NCI-H82 treated with DMSO at 0.1 percent for 48 hours (cell line): ENCODE measurements at regions not wholly inside any gene's neighbourhood (a gene's known extent, or its start where the extent isn't known, plus 50 kb on each side); places are given as distances from the start of the nearest gene placed in this dataset.
"Not testable (repeated sequence)": the region's sequence is repeated elsewhere in the genome, so short reads cannot be mapped to it uniquely, and the experiment has no call there.

ENCODE experiments used
- DNase-seq: peaks from one replicate; lab custom pipeline; 2025; ENCODE audit not compliant: unreplicated experiment; lab: John Stamatoyannopoulos, UW

DNA sequence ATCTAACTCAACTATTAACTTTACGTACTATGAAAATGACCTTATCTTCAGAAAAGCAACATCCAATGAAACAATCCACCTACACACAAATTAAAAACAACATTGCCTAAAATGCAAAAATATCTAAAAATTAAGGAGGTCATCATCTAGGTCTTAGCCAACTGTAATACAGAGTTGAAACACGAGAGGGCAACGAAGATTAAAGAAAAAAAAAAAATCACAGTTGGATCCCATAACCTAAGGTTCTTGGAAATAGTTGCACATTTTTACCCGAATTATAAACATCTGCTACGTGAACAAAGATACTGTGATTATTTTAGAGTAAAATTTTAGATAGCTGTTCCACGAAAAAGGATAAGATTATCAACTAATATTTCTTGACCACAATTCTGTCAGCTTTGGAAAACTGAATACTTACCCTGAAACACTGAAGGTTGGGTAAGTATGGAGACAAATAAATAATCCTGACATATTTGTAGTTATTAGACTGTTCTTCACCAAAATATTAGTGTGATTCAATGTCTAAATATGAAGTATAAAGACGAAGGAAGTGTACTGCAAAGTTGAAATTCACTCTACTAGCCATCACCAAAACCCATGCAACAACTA lies 88.0 kb upstream of the AK4 start:
- no peak for DNase-seq

DNA sequence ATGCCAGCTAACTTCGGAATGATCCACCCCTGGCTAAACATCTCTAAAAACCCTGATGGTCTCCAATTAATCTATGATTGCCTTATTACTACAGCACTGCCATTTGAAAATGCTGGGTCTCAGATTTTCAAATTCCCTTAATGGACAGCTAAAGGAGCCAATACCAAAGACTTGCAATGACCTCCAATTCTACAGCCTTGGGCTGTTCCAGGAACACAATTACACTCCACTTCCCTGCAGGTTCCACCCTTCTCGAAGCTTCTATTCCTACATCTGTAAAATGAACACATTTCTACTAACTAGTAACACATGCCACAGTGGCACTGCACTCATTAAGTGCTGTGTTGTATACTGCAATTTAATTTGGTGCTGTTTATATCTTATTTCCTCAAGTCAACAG lies 85.7 kb upstream of the AK4 start:
- no peak for DNase-seq

- DNase-seq: no peak
Observed at GRCh38 chr1:65063025-65063424, 85.0 kb upstream of the AK4 start.

DNA sequence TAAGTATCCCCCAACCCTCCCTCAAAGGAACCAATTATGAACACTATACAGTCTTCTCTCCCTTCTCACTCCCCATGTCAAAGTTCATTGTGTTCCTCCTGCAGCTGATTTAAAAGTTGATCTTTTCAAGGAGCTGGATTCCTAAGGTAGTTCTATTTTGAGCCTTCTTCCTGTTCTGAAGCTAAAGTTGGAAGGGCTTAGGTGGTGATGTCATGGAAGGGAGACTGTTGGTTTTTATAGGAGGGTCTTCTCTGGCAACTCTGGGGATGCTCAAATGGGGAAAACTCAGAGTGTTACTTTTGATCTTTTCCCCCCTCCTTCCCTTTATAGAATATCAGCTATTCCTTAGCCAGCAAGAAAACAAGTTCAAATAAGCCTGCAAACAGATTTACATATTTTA lies 83.0 kb upstream of the AK4 start:
- DNase-seq: no peak

GRCh38 chr1:65065524-65066418 lies 82.2 kb upstream of the AK4 start:
- peak; percentile 27 for DNase-seq

DNA sequence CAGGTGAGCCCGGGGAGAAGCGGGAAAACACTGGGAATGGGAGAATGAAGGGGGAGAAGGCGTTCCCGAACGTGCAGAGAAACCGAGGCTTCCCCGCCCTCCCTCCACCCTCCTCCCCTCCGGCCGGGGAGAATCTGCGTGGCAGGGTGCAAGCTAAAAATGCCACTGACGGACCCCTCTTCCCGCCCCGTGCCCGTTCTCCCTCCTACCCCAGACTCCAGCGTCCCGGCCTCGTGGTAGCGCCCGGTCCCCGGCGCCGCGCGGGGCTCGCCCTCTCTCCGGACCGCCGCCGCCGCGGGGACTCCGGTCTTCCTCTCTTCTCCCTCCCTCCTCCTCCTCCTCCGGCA lies 81.6 kb upstream of the AK4 start:
- no peak for DNase-seq

GRCh38 chr1:65066766-65067490 lies 81.1 kb upstream of the AK4 start:
- DNase-seq: peak; percentile 45

DNA sequence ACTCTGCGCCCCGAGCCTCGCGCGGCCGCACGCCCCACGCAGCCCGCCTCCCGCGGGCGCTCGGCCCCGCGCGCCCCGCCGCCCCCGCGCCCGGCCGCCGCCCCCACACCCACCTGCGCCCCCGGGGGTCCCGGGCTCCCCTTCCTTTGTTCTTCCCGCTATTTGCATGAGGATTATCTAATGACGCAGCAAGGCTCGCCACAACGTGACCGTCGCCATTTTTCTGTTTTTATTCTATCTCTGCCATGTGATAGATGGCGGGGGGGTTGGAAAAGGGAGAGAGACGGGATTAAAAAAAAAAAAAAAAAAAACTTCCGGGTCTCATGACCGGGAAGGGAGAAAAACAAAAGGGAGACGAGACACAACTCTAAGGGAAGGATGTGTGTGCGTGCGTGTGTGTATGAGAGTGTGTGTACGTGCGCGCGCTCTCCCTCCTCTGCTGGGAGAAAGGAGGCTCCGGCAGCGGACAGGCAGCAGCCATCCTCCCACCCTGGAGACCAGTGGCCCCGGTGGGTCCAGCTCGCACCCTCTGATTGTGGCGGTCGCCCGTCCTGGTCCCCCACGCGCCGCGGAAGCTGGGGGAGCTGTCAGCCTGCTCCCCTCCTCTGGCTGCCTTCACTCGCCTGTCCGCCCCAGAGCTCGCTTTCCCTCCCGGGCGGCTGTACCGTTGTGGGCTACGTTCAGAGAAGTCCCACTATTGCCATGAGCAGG lies 80.4 kb upstream of the AK4 start:
- DNase-seq: peak; percentile 69

DNA sequence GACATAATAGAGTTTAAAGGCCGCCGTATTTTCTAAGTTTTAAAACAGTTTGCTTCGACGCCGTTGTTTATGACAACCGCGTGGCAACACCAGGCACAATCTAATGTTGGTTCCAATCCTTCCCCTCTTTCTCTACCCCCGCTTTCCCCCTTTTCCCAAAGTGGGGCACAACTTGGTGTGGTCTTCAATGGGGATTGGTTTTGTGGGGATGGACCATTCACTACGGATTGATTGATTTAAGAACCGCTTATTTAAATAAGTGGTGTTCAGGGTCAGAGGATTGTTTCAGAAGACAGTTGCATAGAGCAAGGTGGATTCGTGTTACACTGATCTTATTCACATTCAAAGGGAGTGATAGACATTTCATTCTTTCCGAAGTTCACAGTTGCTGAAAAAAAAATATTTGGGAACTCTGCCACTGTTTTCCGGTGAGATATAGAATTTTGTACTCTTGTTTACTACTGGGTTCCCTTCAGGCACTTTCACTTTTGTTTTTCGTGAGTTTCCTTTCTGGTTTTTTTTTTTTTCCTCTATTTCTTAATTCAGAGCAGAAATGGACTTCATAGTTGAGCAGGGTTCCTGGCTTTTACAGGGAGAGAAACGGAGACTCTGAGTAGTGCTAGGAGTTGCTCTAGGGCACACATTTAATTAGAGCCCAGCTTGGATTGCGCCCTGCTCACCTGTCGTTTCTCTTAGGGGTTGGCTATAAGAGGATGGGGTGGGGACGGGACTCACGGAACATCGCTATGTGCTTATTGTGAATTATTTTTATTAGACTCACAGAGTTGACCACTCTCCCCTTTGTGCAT lies 79.6 kb upstream of the AK4 start:
- no peak for DNase-seq

DNA sequence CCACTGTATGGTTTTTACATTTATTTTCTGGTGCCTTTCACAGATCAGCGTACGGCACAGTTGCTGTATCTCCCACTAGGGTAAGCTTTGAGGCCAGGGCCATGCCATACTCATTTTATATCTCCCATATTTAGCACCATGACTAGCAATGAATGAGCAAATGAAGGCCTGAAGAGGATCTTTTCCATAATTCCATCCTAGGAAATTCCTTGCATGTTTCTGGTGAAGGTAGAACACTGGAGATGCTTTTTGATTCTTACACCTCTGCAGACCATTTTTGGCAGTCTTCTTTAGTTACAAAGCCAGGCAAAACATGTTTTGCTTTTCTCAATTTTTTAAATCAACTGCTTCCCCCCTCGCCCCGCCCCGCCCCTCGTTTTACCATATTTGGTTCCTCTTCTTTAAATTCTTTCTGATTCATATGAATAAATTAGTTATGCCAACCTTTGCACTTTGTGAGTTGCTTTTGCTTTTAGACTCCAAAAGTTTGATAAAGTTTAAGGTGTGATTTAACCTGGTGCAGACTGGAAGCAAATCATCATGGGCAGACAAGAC lies 78.9 kb upstream of the AK4 start:
- no peak for DNase-seq

- no peak for DNase-seq
Observed at GRCh38 chr1:65072845-65073244, 75.2 kb upstream of the AK4 start.

DNA sequence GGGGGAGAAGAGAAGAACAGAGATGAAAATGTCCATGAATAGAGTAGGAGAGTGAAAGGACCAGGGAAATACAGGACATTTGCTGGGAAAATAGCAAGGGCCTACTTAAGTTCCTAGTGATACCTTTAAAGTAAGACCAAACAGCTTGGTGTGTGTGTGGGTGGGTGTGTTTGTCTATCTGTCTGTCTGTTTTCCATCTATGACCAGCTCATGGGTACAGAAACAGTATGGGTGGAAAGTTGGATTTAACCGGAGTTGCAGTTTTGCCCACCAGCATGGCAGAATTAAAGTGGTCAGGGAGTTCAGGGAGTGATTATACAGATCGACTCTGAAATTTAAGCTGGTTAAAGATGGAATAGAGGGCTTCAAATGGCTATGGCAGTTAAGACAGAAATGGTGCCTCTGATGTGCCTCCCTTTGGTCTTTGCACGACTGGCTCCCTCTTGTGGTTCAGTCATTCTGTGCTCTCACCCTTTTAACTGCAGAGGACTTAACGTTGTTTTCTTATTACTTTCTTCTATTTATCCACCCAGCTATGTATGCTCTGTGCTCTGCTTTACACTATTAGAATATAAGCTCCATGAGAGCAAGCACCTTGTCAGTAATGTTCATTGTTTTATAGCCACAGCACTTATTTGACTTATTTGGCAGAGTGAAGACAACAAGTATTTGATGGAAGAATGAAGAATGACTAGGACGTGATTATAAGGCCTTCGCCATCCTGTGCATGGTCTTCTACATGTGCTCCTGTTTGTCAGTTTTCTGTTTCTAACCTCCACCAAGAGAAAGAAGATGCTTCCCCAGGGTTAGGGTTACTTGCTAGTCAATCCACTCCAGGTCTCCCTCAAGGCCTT lies 72.7 kb upstream of the AK4 start:
- peak; percentile 74 for DNase-seq

DNA sequence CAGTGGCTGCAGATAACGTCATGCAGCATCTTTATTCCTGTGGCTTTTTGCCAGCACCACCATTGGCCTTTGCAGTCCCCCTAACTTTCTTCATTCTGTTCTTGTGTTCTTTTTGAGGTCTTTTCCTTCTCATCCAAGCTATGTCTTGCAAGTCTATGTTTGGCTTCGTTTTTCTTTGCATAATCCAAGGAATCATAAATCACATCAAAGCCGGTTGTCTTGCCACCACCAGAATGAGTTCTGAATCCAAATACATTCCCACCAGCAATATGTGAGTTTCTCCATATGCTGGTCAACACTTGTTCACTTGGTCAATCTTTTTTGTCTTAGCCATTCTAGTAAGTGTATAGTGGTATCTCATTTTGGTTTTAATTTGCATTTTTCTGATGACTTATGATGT lies 70.6 kb upstream of the AK4 start:
- DNase-seq: no peak

- no peak for DNase-seq
Observed at GRCh38 chr1:65079941-65080340, 68.1 kb upstream of the AK4 start.

DNA sequence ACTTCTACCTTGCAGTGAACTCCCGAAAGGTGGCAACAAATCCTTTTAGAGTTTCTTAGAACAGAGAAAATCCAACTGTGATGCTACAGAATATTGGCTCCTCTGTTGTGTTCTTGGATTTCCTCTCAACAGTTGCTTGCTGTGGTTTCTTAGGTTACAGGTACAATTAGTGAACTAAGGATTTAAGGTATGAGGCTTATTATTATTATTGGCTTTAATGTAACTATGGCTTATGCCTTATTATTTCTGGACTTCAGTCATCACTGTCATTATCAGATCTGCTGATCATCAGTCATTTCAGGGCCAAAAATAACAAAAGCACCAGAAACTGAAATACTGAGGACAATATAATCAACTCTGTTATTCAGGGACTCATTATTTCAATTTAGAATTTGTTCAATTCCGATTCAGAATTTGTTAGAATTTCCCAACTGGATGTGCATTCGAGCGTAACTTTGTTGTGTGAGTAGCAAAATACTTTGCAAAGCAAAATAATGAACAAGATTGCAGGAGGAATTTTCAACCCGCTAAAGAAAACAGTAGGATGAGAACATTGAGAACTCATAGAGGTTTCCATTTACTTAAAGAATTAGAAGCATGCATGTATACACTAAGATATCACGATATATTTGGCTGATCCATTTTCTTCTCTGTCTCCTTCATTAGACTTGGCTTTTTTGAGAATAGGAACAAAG lies 65.5 kb upstream of the AK4 start:
- no peak for DNase-seq

DNA sequence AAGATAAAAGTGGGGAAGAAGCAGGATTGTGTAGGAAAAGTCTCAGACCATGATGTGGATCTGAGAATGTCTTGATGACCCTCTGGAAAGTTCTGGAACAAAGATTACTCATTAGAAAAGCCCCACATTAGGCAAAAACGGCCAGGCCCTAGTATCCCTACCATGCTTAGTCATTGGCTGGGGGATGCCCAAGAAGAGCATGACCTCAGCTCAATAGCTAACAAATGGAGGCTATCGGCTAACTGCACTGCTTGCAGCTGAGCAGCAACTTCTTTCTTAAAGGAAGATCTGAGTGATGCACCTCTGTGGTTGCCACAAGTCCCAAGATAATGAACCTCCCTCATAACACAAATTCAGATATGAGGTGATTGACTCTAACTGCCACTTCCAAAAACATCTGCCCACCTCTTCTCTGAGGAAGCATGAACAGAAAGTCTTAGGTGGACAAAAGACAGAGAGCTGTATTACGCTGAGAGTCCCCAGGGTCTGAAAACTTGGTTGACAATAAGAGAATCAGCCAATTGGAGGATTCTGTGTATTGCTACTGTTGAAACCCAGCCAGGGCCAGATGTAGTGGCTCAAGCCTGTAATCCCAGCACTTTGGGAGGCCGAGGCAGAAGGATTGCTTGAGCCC lies 64.6 kb upstream of the AK4 start:
- no peak for DNase-seq

GRCh38 chr1:65084066-65084465 lies 63.9 kb upstream of the AK4 start:
- peak; percentile 24 for DNase-seq

- DNase-seq: not testable (repeated sequence)
Observed at GRCh38 chr1:65087519-65087918, 60.5 kb upstream of the AK4 start.
